GM19372 (cell line): ENCODE measurements at regions not wholly inside any gene's neighbourhood (a gene's known extent, or its start where the extent isn't known, plus 50 kb on each side); places are given as distances from the start of the nearest gene placed in this dataset.
"Not testable (repeated sequence)": the region's sequence is repeated elsewhere in the genome, so short reads cannot be mapped to it uniquely, and the experiment has no call there.

ENCODE experiments used
- ATAC-seq: cut with Tn5 transposase; IDR thresholded peaks from one replicate; pipeline ENCODE4 v1.9.1; 2021; ENCODE audit warnings: mild to moderate bottlenecking, low read depth, moderate library complexity; ENCODE audit not compliant: unreplicated experiment

DNA sequence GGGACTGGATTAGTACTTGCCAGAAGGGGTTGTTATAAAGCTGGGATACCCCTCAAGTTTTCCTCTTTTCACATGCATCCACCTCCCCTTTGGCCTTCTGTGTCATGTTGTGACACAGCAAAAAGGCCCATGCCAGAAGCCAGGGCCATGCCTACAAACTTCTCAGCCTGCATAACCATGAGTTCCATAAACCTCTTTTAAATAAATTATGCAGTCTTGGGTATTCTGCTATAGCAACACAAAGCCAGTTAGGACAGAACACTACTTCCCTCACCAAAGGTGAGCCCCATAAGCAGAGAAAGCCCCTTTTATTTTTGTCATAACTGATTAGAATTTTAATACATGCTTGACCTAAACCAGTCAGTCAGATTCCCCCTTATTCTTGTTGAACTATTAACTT lies 801.3 kb downstream of the DNAH5 start:
- no peak for ATAC-seq

DNA sequence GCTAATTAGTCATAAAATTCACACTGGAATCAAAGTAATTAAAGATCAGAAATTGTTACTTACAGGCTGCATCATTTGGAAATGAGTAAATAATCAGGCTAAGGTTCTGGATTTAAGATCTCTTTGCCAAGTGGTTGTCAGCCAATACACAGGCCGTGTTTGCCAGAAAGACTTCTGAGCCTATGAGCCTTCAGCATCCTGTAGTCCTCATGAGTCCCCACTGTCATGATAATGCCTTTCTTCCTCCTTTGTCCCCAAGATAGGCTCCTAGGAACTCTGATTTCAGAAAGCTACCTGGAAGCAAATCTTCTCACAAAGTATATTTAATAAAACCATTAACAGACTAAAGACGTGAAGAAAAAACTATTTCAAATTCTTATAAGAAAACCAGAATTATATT lies 810.5 kb downstream of the DNAH5 start:
- ATAC-seq: no peak

- ATAC-seq: no peak
Observed at GRCh38 chr5:13115476-13115875, 829.0 kb downstream of the DNAH5 start.

DNA sequence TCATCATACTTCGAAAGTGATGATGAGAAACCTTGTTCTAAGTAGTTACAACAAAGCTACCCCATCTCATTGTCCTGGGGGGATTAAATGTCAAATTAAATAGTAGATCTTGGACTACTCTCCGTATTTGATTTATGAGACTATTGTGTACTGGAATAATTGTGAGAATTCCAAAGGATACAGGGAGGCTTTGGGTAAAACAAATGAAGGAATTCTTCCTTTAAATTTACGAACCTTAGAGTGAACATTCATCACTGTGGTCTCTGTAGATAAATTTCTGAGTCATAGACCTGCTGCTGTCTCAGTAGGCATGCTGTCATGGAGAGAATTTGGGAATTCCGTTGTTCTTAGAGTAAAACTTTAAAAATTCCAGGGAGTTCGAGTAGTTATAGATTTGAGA lies 836.2 kb downstream of the DNAH5 start:
- ATAC-seq: no peak

DNA sequence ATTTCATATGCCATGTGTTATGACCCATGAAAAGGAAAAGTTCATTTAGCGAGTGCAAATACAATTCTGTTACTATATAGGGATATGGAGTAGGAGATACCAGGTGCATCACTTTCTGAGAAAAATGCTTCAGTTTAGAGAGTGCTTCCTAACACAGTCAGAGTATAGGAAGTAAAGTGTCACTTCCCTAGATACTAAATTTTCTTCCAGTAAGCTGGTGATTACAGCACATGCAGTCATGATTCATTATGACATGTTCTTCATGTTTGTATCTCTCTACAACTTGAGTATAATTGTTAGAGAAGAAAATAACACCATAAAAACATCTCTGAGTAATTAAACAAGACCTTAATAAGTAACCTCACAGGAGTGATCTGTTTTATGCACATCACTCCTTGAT lies 837.0 kb downstream of the DNAH5 start:
- no peak for ATAC-seq

GRCh38 chr5:13081116-13081515 lies 863.4 kb downstream of the DNAH5 start:
- no peak for ATAC-seq

DNA sequence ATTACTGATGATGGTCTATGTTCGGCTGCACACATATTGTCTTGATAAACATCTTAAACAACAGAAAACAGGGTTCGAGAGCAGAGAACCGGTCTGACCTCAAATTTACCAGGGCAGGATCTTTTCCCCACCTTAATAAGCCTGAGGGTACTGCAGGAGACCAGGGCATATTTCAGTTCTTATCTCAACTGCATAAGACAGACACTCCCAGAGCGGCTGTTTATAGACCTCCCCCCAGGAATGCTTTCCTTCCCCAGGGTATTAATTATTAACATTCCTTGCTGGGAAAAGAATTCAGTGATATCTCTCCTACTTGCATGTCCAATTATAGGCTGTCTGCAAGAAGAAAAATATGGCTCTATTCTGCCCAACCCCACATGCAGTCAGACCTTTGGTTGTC lies 871.6 kb downstream of the DNAH5 start:
- not testable (repeated sequence) for ATAC-seq

GRCh38 chr5:13063088-13063487 lies 881.4 kb downstream of the DNAH5 start:
- no peak for ATAC-seq

- ATAC-seq: no peak
Observed at GRCh38 chr5:13045897-13046551, 898.5 kb downstream of the DNAH5 start.

GRCh38 chr5:13034061-13034460 lies 910.4 kb downstream of the DNAH5 start:
- no peak for ATAC-seq

GRCh38 chr5:13029211-13029610 lies 915.3 kb downstream of the DNAH5 start:
- no peak for ATAC-seq

- ATAC-seq: no peak
Observed at GRCh38 chr5:13027874-13028273, 916.6 kb downstream of the DNAH5 start.

- ATAC-seq: no peak
Observed at GRCh38 chr5:13019729-13020128, 924.8 kb downstream of the DNAH5 start.

DNA sequence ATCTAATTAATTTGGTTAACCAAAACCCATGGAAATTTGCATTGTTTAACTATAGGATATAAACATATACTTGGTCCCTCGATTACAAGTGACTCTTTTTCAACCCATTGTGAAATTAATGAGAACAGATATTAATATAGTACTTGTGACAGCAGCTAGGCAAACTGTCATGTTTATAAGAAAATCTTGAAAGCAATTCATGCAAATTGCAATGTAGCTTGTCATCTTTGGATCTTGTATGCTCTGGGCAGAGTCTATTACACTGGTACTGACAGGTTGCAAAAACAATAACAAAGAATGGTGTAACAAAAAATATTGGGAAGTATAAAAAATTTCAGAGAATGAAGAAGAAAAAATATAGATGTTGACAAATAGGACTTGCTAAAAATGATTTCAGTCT lies 941.0 kb downstream of the DNAH5 start:
- ATAC-seq: no peak

DNA sequence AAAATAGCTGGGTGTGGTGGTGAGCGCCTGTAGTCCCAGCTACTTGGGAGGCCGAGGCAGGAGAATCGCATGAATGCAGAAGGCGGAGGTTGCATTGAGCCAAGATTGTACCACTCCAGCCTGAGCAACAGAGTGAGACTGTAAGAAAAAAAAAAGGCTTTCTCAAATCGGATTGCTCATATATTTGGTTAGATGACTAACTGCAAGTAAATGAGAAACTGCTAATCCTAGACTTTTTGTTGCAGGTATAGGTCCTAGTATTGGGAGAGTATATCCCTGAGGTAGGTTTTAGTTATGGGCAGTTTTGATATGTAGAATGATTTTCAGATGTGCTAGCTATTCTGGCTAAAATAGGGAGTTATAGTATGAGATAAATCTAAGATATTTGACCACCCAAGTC lies 944.8 kb downstream of the DNAH5 start:
- no peak for ATAC-seq

DNA sequence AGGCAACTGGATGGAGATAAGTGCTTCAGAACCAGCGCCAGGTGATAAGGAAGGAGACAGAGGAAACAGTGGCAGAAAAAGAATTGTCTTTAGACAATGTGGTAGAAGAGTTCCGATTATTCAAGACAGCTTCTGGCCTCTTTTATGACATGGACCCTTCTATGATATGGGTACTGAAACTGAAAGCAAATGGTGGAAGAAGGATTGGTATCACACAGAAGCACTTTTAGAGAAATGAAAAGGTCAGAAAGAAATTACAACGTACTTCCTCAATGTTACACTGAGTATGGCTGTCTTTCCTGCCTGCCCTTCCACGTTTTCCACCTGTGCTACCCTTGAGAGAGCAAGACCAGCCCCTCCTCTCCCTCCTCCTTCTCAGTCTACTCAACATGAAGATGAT lies 959.3 kb downstream of the DNAH5 start:
- ATAC-seq: no peak

GRCh38 chr5:12974856-12975255 lies 969.6 kb downstream of the DNAH5 start:
- ATAC-seq: no peak

DNA sequence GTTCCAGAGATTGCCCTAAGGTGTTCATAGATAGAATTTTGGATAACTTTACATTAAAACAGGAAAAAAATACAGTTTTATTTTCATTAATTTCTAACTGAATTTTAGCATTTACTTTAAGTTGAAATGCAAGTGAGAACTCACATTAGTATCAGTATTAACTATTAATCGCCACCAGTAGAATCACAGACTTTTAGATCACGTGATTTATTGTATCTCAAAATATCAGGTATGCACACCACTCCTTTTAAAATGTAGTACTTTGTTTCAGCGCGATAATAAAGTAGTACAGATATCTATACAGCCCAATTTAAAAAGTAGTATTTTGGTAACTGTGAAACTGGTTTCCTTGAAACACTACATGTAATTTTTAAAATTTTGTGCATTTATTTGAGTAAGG lies 978.7 kb downstream of the DNAH5 start:
- no peak for ATAC-seq

- no peak for ATAC-seq
Observed at GRCh38 chr5:12959713-12960112, 984.8 kb downstream of the DNAH5 start.

GRCh38 chr5:12952409-12952808 lies 992.1 kb downstream of the DNAH5 start:
- ATAC-seq: no peak

- no peak for ATAC-seq
Observed at GRCh38 chr5:12951846-12952245, 992.6 kb downstream of the DNAH5 start.

GRCh38 chr5:12947379-12947778 lies 997.1 kb downstream of the DNAH5 start:
- ATAC-seq: no peak

DNA sequence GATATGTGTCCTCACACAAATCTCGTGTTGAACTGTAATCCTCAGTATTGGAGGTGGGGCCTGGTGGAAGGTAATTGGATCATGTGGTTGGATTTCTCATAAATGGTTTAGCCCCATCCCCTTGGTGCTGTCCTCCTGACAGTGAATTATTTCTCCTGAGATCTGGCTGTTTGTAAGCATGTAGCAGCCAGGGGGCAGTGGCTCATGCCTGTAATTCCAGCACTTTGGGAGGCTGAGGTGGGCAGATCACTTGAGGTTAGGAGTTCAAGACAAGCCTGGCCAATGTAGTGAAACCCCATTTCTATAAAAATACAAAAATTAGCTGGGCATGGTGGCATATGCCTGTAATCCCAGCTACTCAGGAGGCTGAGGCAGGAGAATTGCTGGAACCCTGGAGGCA lies 999.0 kb downstream of the DNAH5 start:
- ATAC-seq: not testable (repeated sequence)
